GM10248 (cell line): ENCODE measurements at regions not wholly inside any gene's neighbourhood (a gene's known extent, or its start where the extent isn't known, plus 50 kb on each side); places are given as distances from the start of the nearest gene placed in this dataset.

Source experiments
- CTCF ChIA-PET: fragments of 300-600 bp; sonication (Branson Sonifier 250); formaldehyde crosslinking; extraction: SDS; loops from one replicate; lab custom pipeline; 2021; ENCODE audit warnings: antibody characterized with exemption; lab: Yijun Ruan, JAX
- POLR2A ChIA-PET: fragments of 350-650 bp; sonication (Branson Sonifier 250); formaldehyde crosslinking; extraction: SDS; loops from one replicate; lab custom pipeline; 2020; ENCODE audit warnings: antibody characterized with exemption; lab: Yijun Ruan, JAX
- DNase-seq: peaks from one replicate; pipeline ENCODE4 v3.0.0; 2012; ENCODE audit errors: extremely low spot score
- TF ChIP-seq, protein P1 (sequence below): IDR thresholded peaks from 2 replicates; pipeline ENCODE4 v1.5.1; 2012; ENCODE audit warnings: mild to moderate bottlenecking, low read depth; ENCODE audit errors: extremely low read depth, missing control alignments, control extremely low read depth

DNA sequence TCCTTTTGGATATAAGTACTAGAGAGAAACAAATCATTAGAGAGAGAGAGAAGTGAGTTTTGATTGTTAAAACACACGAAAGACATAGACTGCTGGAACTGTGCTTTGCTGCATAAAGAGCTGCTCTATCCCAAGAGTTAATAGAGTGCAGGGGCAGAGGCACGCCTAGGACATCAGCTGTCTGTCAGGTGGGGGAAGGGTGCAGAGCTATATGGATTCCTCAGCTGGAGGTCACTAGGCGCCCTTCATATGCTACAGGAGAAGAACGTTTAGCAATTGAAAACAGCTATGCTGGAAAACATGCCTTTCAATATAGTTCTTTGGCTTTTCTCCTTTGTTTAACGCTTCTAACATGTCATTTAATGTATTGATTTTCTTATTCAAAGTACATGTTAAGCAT lies 169.0 kb upstream of the MCHR2 start:
- POLR2A ChIA-PET: no interaction called here
- TF ChIP-seq, protein P1, sequence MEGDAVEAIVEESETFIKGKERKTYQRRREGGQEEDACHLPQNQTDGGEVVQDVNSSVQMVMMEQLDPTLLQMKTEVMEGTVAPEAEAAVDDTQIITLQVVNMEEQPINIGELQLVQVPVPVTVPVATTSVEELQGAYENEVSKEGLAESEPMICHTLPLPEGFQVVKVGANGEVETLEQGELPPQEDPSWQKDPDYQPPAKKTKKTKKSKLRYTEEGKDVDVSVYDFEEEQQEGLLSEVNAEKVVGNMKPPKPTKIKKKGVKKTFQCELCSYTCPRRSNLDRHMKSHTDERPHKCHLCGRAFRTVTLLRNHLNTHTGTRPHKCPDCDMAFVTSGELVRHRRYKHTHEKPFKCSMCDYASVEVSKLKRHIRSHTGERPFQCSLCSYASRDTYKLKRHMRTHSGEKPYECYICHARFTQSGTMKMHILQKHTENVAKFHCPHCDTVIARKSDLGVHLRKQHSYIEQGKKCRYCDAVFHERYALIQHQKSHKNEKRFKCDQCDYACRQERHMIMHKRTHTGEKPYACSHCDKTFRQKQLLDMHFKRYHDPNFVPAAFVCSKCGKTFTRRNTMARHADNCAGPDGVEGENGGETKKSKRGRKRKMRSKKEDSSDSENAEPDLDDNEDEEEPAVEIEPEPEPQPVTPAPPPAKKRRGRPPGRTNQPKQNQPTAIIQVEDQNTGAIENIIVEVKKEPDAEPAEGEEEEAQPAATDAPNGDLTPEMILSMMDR: no peak
- CTCF ChIA-PET: interaction anchor here (1.2 to 1.7 kb wide), 4 partner anchors 9 to 42 kb away, joined by 3 to 5 read pairs (median 3); no protein-coding TSS in a partner anchor

DNA sequence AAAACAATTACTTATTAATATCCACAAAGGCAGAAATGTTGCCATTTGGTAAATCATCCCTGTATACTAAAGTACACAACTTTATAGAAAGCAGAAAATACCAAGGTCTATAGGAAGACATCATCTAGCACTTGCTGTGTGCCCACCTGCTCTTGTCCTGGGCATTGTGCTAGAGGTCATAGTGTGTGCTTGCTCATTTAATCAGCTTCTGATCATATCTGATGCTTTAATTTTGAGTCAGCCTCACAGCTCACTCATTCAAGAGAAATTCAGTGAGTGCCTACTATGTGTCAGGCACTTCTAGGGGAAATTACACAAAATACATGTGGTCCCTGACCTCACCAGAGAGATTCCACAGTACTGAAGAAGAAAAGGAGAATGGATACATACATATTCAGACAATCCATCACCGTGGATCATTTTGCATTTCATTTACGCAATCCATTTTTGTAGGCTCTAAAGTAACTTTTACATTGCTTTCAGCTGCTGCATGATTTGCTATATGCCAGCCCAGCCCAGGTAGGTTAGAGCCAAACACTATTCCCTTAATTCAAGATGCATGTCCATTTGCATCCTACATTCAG lies 167.9 kb upstream of the MCHR2 start:
- TF ChIP-seq, protein P1: no peak
- CTCF ChIA-PET: interaction anchor here (1.2 to 1.7 kb wide), 2 partner anchors 8 to 38 kb away, joined by 3 to 5 read pairs; no protein-coding TSS in a partner anchor
- no peak for DNase-seq
- POLR2A ChIA-PET: no interaction called here

More for the DNA sequence above, 169.0 kb upstream of the MCHR2 start:
- DNase-seq: no peak

DNA sequence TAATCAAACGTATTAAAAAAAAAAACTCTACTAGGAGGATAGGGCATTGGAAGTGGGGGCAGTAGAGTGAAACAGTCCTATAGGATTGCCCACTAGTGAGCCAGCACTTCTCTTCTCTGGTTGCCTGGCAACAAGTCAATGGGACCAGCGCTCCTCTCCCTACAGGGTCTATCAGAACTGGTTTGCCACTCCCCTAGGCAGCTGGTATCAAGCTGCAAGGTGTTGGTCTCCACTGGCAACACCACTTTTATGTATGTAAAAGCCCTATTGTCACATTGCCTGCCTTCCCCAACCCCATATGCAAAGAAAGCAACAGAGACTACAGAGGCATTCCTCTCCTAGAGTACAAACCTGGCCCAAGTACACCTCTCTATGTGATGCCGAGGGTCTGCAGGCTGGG lies 166.9 kb upstream of the MCHR2 start:
- DNase-seq: no peak
- ChIA-PET CTCF (no interaction called here), POLR2A (no interaction called here)
- TF ChIP-seq, protein P1: no peak

DNA sequence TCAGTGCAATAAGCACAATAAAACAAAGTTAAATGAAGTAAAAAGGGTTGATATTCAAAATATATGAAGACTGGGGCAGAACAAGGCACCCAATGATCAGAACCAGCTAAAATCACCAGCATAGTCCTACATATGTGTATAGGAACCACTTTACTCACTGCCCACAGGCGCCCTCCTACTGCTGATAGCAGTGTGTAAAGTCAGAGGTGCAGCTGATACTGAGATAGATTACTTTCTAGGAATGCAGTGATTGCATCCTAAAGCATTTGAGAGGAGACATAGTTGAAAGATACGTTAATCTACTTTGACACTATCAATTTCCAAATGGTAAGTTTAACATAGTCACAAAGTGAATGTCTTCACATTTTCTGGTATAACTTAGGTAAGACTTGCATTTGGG lies 161.1 kb upstream of the MCHR2 start:
- DNase-seq: no peak
- POLR2A ChIA-PET: no interaction called here
- CTCF ChIA-PET: interaction anchor here (0.8 to 1.3 kb wide), 2 partner anchors 16 to 48 kb away, joined by 3 to 4 read pairs; no protein-coding TSS in a partner anchor
- TF ChIP-seq, protein P1: no peak

DNA sequence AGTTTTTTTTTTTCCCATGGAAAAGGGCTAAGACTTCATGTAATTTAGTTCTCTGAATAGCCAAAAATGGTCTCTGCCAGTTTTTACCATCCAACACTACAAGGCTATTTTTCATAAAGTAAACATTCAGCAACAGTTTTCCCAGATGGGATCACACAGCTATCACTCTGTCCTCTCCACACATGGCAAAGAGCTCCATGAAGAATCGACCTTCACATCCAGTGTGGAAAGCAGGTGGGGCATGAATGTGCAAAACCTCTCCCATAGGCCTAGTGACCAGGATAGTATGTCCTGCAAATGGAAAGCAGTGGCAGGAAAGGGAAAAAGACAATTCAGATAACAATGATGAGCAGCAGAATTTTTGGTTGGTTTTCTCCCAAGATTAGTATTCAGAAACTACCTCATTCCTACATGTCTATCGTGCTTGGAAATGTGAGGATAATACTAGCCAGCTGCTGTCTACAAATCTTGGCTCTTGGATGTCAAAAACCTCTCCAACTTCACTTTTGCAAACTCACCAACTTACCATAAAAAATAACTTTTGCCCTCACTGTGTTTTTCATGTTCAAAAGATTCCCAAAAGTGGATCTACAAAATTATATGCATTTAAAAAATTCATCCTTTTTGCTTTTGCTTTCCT lies 159.7 kb upstream of the MCHR2 start:
- no peak for DNase-seq
- ChIA-PET POLR2A (no interaction called here), CTCF (interaction anchor here (1.3 to 1.9 kb wide), 2 partner anchors 9 to 18 kb away, joined by 4 to 5 read pairs; no protein-coding TSS in a partner anchor)
- TF ChIP-seq, protein P1: no peak

DNA sequence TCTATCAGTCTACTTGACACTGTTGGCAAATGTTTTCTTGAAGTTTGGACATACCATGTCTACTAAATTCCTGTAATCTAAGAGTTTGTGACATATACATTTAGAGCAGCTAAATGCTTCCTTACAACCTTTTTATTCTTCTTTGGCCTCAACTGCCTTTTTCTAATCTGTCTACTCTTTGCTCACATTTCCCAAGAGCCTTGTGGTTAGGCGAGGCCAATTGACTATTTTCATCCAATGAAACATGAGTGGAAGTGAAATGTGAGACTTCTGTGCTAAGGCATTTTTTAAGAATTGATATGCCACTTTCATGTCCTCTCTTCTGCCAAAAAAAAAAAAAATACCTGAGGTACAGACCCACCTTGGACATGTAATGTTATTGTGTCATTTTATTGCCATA lies 158.2 kb upstream of the MCHR2 start:
- CTCF ChIA-PET: interaction anchor here (1.3 kb wide), 1 partner anchor 35 kb away, joined by 5 read pairs; no protein-coding TSS in a partner anchor
- POLR2A ChIA-PET: interaction anchor here (0.5 kb wide), 1 partner anchor 350 kb away, joined by 4 read pairs; no protein-coding TSS in a partner anchor
- DNase-seq: no peak
- TF ChIP-seq, protein P1: no peak
